KMS-11 (cell line): ENCODE measurements at regions not wholly inside any gene's neighbourhood (a gene's known extent, or its start where the extent isn't known, plus 50 kb on each side); places are given as distances from the start of the nearest gene placed in this dataset.
"Not testable (repeated sequence)": the region's sequence is repeated elsewhere in the genome, so short reads cannot be mapped to it uniquely, and the experiment has no call there.

Experiments
- H2AFZ ChIP-seq: fragments of 200-600 bp; sonication (generic); 2 replicates; pipeline ENCODE4 v1.6.1; 2016; ENCODE audit warnings: antibody characterized with exemption, mixed run types, low read depth
- H3K27ac ChIP-seq: fragments of 200-600 bp; sonication (generic); 2 replicates; pipeline ENCODE4 v1.6.1; 2016; ENCODE audit warnings: mild to moderate bottlenecking, mixed run types
- H3K27me3 ChIP-seq: fragments of 200-600 bp; sonication (generic); 2 replicates; pipeline ENCODE4 v1.6.1; 2017; ENCODE audit warnings: mild to moderate bottlenecking, low read depth, mixed run types, moderate library complexity; ENCODE audit not compliant: insufficient read depth
- H3K36me3 ChIP-seq: fragments of 200-600 bp; sonication (generic); 2 replicates; pipeline ENCODE4 v1.6.1; 2017; ENCODE audit warnings: mild to moderate bottlenecking, mixed run types; ENCODE audit not compliant: insufficient read depth
- H3K4me1 ChIP-seq: fragments of 200-600 bp; sonication (generic); 2 replicates; pipeline ENCODE4 v1.6.1; 2016; ENCODE audit warnings: mild to moderate bottlenecking, low read depth, mixed run types; ENCODE audit not compliant: poor library complexity, severe bottlenecking
- H3K4me2 ChIP-seq: fragments of 200-600 bp; sonication (generic); 2 replicates; pipeline ENCODE4 v1.7.0; 2016; ENCODE audit warnings: mild to moderate bottlenecking, mixed run types
- H3K4me3 ChIP-seq: fragments of 200-600 bp; sonication (generic); IDR thresholded peaks from 2 replicates; pipeline ENCODE4 v1.6.1; 2017; ENCODE audit warnings: low read depth, low read length, mixed read lengths; ENCODE audit not compliant: insufficient read depth
- H3K79me2 ChIP-seq: fragments of 200-600 bp; sonication (generic); 2 replicates; pipeline ENCODE4 v1.6.1; 2016; ENCODE audit warnings: low read depth, mixed run types; ENCODE audit not compliant: insufficient read depth
- H3K9ac ChIP-seq: fragments of 200-600 bp; sonication (generic); 2 replicates; pipeline ENCODE4 v1.6.1; 2016; ENCODE audit warnings: mild to moderate bottlenecking, mixed run types
- H4K20me1 ChIP-seq: fragments of 200-600 bp; sonication (generic); 2 replicates; pipeline ENCODE4 v1.6.1; 2016; ENCODE audit warnings: mild to moderate bottlenecking, mixed run types; ENCODE audit not compliant: insufficient read depth
- TF ChIP-seq, protein P1 (sequence below): fragments of 200-600 bp; sonication (generic); conservative IDR thresholded peaks from 2 replicates; pipeline ENCODE4 v1.6.1; 2017; ENCODE audit warnings: low read depth, mild to moderate bottlenecking, antibody characterized with exemption, low read length, moderate library complexity, mixed read lengths

GRCh38 chr2:194526121-194526520 is 1130.9 kb upstream of the SLC39A10 start:
- no peaks in the 10 kb centered on the region for H3K79me2 ChIP-seq
- no peaks in the 10 kb centered on the region for H3K4me1 ChIP-seq
- H3K9ac ChIP-seq, result no peak overlapping the region
- H3K4me3 ChIP-seq, result no peak overlapping the region
- no peak overlapping the region for H3K27ac ChIP-seq
- no peak overlapping the region for H2AFZ ChIP-seq
- no peaks in the 10 kb centered on the region for H3K27me3 ChIP-seq
- TF ChIP-seq, protein P1, sequence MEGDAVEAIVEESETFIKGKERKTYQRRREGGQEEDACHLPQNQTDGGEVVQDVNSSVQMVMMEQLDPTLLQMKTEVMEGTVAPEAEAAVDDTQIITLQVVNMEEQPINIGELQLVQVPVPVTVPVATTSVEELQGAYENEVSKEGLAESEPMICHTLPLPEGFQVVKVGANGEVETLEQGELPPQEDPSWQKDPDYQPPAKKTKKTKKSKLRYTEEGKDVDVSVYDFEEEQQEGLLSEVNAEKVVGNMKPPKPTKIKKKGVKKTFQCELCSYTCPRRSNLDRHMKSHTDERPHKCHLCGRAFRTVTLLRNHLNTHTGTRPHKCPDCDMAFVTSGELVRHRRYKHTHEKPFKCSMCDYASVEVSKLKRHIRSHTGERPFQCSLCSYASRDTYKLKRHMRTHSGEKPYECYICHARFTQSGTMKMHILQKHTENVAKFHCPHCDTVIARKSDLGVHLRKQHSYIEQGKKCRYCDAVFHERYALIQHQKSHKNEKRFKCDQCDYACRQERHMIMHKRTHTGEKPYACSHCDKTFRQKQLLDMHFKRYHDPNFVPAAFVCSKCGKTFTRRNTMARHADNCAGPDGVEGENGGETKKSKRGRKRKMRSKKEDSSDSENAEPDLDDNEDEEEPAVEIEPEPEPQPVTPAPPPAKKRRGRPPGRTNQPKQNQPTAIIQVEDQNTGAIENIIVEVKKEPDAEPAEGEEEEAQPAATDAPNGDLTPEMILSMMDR, result no peak
- no peak overlapping the region for H3K4me2 ChIP-seq
- H3K36me3 ChIP-seq, result no peaks in the 10 kb centered on the region
- H4K20me1 ChIP-seq, result no peaks in the 10 kb centered on the region

DNA sequence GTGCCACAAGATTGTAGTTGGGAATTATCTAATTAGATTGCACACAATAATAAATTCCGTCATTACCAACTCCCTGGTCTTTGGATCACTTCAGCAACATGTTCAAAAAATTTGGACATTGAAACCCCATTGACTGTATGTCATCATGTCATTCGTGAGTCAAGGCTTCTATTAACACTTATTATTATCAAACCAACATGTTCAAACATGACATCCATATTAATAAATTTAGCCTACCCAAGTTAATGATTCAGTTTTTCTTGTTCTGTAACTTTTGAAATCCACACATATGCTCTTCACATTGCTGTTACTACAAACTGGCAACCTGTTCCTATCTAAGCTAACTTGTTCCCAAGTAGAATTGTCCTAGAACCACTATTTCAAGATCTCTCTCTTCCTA is 1142.7 kb upstream of the SLC39A10 start:
- Histone ChIP-seq H3K9ac (no peak overlapping the region), H3K4me3 (no peak overlapping the region), H3K4me2 (no peak overlapping the region), H3K79me2 (no peaks in the 10 kb centered on the region), H3K27ac (no peak overlapping the region), H3K36me3 (no peaks in the 10 kb centered on the region), H4K20me1 (no peaks in the 10 kb centered on the region), H2AFZ (no peak overlapping the region), H3K4me1 (no peaks in the 10 kb centered on the region), H3K27me3 (no peaks in the 10 kb centered on the region)
- TF ChIP-seq, protein P1, result no peak

DNA sequence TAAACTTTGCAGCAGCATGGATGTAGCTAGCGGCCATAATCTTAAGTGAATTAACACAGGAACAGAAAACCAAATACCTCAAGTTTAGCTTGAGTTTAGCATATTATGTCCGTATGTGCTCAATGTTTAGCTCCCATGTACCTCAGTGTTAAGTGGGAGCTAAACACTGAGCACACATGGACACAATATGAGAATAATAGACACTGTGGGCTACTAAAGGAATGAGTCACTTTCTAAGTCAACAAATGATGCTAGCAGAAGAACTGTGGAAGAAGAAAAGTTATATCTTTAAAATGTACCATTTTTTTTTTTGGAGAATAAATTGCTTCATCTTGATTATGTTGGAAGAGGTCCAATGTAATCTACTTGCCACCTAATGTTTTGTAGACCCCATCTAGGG is 1146.0 kb upstream of the SLC39A10 start:
- not testable (repeated sequence) for H3K27me3 ChIP-seq, H2AFZ ChIP-seq, H4K20me1 ChIP-seq, H3K79me2 ChIP-seq, H3K4me1 ChIP-seq, H3K4me3 ChIP-seq, H3K9ac ChIP-seq, H3K4me2 ChIP-seq, H3K27ac ChIP-seq, H3K36me3 ChIP-seq

DNA sequence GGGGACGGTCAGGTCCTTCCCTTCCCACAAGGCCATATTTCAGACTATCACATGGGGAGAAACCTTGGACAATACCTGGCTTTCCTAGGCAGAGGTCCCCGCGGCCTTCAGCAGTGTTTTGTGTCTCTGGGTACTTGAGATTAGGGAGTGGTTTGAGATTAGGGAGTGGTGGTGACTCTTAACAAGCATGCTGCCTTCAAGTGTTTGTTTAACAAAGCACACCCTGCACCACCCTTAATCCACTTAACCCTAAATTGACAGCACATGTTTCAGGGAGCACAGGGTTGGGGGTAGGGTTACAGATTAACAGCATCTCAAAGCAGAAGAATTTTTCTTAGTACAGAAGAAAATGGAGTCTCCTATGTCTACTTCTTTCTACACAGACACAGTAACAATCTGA is 1152.2 kb upstream of the SLC39A10 start:
- not testable (repeated sequence) for H3K4me2 ChIP-seq, H2AFZ ChIP-seq, H3K79me2 ChIP-seq, H4K20me1 ChIP-seq, H3K9ac ChIP-seq, H3K4me1 ChIP-seq, H3K36me3 ChIP-seq, H3K27me3 ChIP-seq, H3K4me3 ChIP-seq, H3K27ac ChIP-seq

GRCh38 chr2:194495046-194495445 is 1162.0 kb upstream of the SLC39A10 start:
- Histone ChIP-seq H2AFZ (no peak overlapping the region), H3K27ac (no peak overlapping the region), H3K4me2 (no peak overlapping the region), H3K4me3 (no peak overlapping the region), H3K27me3 (no peaks in the 10 kb centered on the region), H3K36me3 (no peaks in the 10 kb centered on the region), H3K79me2 (no peaks in the 10 kb centered on the region), H4K20me1 (no peaks in the 10 kb centered on the region), H3K9ac (no peak overlapping the region), H3K4me1 (no peaks in the 10 kb centered on the region)
- TF ChIP-seq, protein P1, result no peak

GRCh38 chr2:194494401-194494800 is 1162.6 kb upstream of the SLC39A10 start:
- Histone ChIP-seq H3K4me3 (no peak overlapping the region), H3K4me1 (no peaks in the 10 kb centered on the region), H3K36me3 (no peaks in the 10 kb centered on the region), H4K20me1 (no peaks in the 10 kb centered on the region), H3K27ac (no peak overlapping the region), H2AFZ (no peak overlapping the region), H3K9ac (no peak overlapping the region), H3K79me2 (no peaks in the 10 kb centered on the region), H3K27me3 (no peaks in the 10 kb centered on the region), H3K4me2 (no peak overlapping the region)
- TF ChIP-seq, protein P1, result no peak
